ENCODE measurements at regions not wholly inside any gene's neighbourhood (a gene's known extent, or its start where the extent isn't known, plus 50 kb on each side); places are given as distances from the start of the nearest gene placed in this dataset.
"Not testable (repeated sequence)": the region's sequence is repeated elsewhere in the genome, so short reads cannot be mapped to it uniquely, and the experiment has no call there.

GRCh38 chr1:96588416-96588995 is 133.1 kb upstream of the PTBP2 start:
- H3K27ac Mint-ChIP-seq: no peak overlapping the region
- H3K36me3 Mint-ChIP-seq (ENCODE audit: low read depth): no peaks in the 10 kb centered on the region
- H3K9me3 Mint-ChIP-seq: no peaks in the 10 kb centered on the region
- no peak overlapping the region for H3K4me3 Mint-ChIP-seq
- DNase-seq (ENCODE audit: low spot score): no peak
- H3K4me1 Mint-ChIP-seq (ENCODE audit: low read depth): no peaks in the 10 kb centered on the region
- H3K27me3 Mint-ChIP-seq (ENCODE audit: low read depth): no peaks in the 10 kb centered on the region

GRCh38 chr1:96595530-96595929 is 126.1 kb upstream of the PTBP2 start:
- not testable (repeated sequence) for H3K9me3 Mint-ChIP-seq; H3K4me3 Mint-ChIP-seq; H3K4me1 Mint-ChIP-seq (ENCODE audit: low read depth); DNase-seq (ENCODE audit: low spot score); H3K36me3 Mint-ChIP-seq (ENCODE audit: low read depth); H3K27me3 Mint-ChIP-seq (ENCODE audit: low read depth); H3K27ac Mint-ChIP-seq

GRCh38 chr1:96596226-96596922 is 125.2 kb upstream of the PTBP2 start:
- no peak for DNase-seq (ENCODE audit: low spot score)

GRCh38 chr1:96597218-96597617 is 124.4 kb upstream of the PTBP2 start:
- Mint-ChIP-seq H3K27me3 (ENCODE audit: low read depth) (no peaks in the 10 kb centered on the region), H3K4me1 (ENCODE audit: low read depth) (no peaks in the 10 kb centered on the region), H3K9me3 (no peaks in the 10 kb centered on the region), H3K4me3 (no peak overlapping the region), H3K27ac (no peak overlapping the region), H3K36me3 (ENCODE audit: low read depth) (no peaks in the 10 kb centered on the region)
- no peak for DNase-seq (ENCODE audit: low spot score)

More at GRCh38 chr1:96596226-96596922, 125.2 kb upstream of the PTBP2 start:
- Mint-ChIP-seq H3K4me3 (no peak overlapping the region), H3K27me3 (ENCODE audit: low read depth) (no peaks in the 10 kb centered on the region), H3K4me1 (ENCODE audit: low read depth) (no peaks in the 10 kb centered on the region), H3K36me3 (ENCODE audit: low read depth) (no peaks in the 10 kb centered on the region), H3K27ac (no peak overlapping the region), H3K9me3 (no peaks in the 10 kb centered on the region)

- Mint-ChIP-seq H3K27ac (no peak overlapping the region), H3K9me3 (no peaks in the 10 kb centered on the region), H3K4me3 (no peak overlapping the region), H3K27me3 (ENCODE audit: low read depth) (no peaks in the 10 kb centered on the region), H3K4me1 (ENCODE audit: low read depth) (no peaks in the 10 kb centered on the region), H3K36me3 (ENCODE audit: low read depth) (no peaks in the 10 kb centered on the region)
- DNase-seq (ENCODE audit: low spot score): no peak
These were observed 123.0 kb upstream of the PTBP2 start for GRCh38 chr1:96598416-96599168.

GRCh38 chr1:96604620-96605019 is 117.0 kb upstream of the PTBP2 start:
- not testable (repeated sequence) for H3K27ac Mint-ChIP-seq; H3K4me3 Mint-ChIP-seq; H3K36me3 Mint-ChIP-seq (ENCODE audit: low read depth); DNase-seq (ENCODE audit: low spot score); H3K27me3 Mint-ChIP-seq (ENCODE audit: low read depth); H3K9me3 Mint-ChIP-seq; H3K4me1 Mint-ChIP-seq (ENCODE audit: low read depth)

GRCh38 chr1:96617375-96617774 is 104.2 kb upstream of the PTBP2 start:
- not testable (repeated sequence) for H3K4me1 Mint-ChIP-seq (ENCODE audit: low read depth); H3K9me3 Mint-ChIP-seq; H3K27me3 Mint-ChIP-seq (ENCODE audit: low read depth); H3K27ac Mint-ChIP-seq; H3K36me3 Mint-ChIP-seq (ENCODE audit: low read depth); DNase-seq (ENCODE audit: low spot score); H3K4me3 Mint-ChIP-seq

- Mint-ChIP-seq H3K27ac (no peak overlapping the region), H3K4me1 (ENCODE audit: low read depth) (no peaks in the 10 kb centered on the region), H3K36me3 (ENCODE audit: low read depth) (no peaks in the 10 kb centered on the region)
These were observed 89.4 kb upstream of the PTBP2 start for GRCh38 chr1:96632045-96632664.

GRCh38 chr1:96633695-96634094 is 87.9 kb upstream of the PTBP2 start:
- Mint-ChIP-seq H3K27ac (no peak overlapping the region), H3K36me3 (ENCODE audit: low read depth) (no peaks in the 10 kb centered on the region), H3K27me3 (ENCODE audit: low read depth) (no peaks in the 10 kb centered on the region), H3K4me1 (ENCODE audit: low read depth) (no peaks in the 10 kb centered on the region), H3K9me3 (no peaks in the 10 kb centered on the region), H3K4me3 (no peak overlapping the region)
- no peak for DNase-seq (ENCODE audit: low spot score)

More at GRCh38 chr1:96632045-96632664, 89.4 kb upstream of the PTBP2 start:
- Mint-ChIP-seq H3K27me3 (ENCODE audit: low read depth) (no peaks in the 10 kb centered on the region), H3K9me3 (no peaks in the 10 kb centered on the region), H3K4me3 (no peak overlapping the region)
- DNase-seq (ENCODE audit: low spot score): no peak

GRCh38 chr1:96634883-96635282 is 86.7 kb upstream of the PTBP2 start:
- Mint-ChIP-seq H3K4me1 (ENCODE audit: low read depth) (no peaks in the 10 kb centered on the region), H3K36me3 (ENCODE audit: low read depth) (no peaks in the 10 kb centered on the region), H3K27me3 (ENCODE audit: low read depth) (no peaks in the 10 kb centered on the region), H3K27ac (no peak overlapping the region), H3K4me3 (no peak overlapping the region), H3K9me3 (no peaks in the 10 kb centered on the region)
- no peak for DNase-seq (ENCODE audit: low spot score)

- Mint-ChIP-seq H3K27ac (no peak overlapping the region), H3K9me3 (no peaks in the 10 kb centered on the region), H3K36me3 (ENCODE audit: low read depth) (no peaks in the 10 kb centered on the region), H3K27me3 (ENCODE audit: low read depth) (no peaks in the 10 kb centered on the region), H3K4me1 (ENCODE audit: low read depth) (no peaks in the 10 kb centered on the region), H3K4me3 (no peak overlapping the region)
- no peak for DNase-seq (ENCODE audit: low spot score)
These were observed 80.3 kb upstream of the PTBP2 start for GRCh38 chr1:96641282-96641681.

GRCh38 chr1:96643519-96643918 is 78.1 kb upstream of the PTBP2 start:
- DNase-seq (ENCODE audit: low spot score): no peak
- Mint-ChIP-seq H3K36me3 (ENCODE audit: low read depth) (no peaks in the 10 kb centered on the region), H3K9me3 (no peaks in the 10 kb centered on the region)

GRCh38 chr1:96649301-96649700 is 72.3 kb upstream of the PTBP2 start:
- no peaks in the 10 kb centered on the region for H3K4me1 Mint-ChIP-seq (ENCODE audit: low read depth)
- H3K27ac Mint-ChIP-seq: no peak overlapping the region
- H3K4me3 Mint-ChIP-seq: no peak overlapping the region
- no peak for DNase-seq (ENCODE audit: low spot score)
- H3K9me3 Mint-ChIP-seq: no peaks in the 10 kb centered on the region
- H3K27me3 Mint-ChIP-seq (ENCODE audit: low read depth): no peaks in the 10 kb centered on the region
- H3K36me3 Mint-ChIP-seq (ENCODE audit: low read depth): no peaks in the 10 kb centered on the region

More at GRCh38 chr1:96643519-96643918, 78.1 kb upstream of the PTBP2 start:
- Mint-ChIP-seq H3K27me3 (ENCODE audit: low read depth) (no peaks in the 10 kb centered on the region), H3K4me1 (ENCODE audit: low read depth) (no peaks in the 10 kb centered on the region), H3K4me3 (no peak overlapping the region), H3K27ac (no peak overlapping the region)

- Mint-ChIP-seq H3K4me3 (no peak overlapping the region), H3K36me3 (ENCODE audit: low read depth) (no peaks in the 10 kb centered on the region), H3K9me3 (no peaks in the 10 kb centered on the region), H3K27me3 (ENCODE audit: low read depth) (no peaks in the 10 kb centered on the region), H3K27ac (no peak overlapping the region), H3K4me1 (ENCODE audit: low read depth) (no peaks in the 10 kb centered on the region)
- no peak for DNase-seq (ENCODE audit: low spot score)
These were observed 70.1 kb upstream of the PTBP2 start for GRCh38 chr1:96651517-96651916.
